HepG2 (cell line): ENCODE measurements at regions not wholly inside any gene's neighbourhood (a gene's known extent, or its start where the extent isn't known, plus 50 kb on each side); places are given as distances from the start of the nearest gene placed in this dataset.

Experiments
- ATAC-seq: fragments of 200-7000 bp; cut with Tn5 transposase; 3 replicates; pipeline ENCODE4 v1.9.1; 2020; ENCODE audit warnings: mild to moderate bottlenecking, moderate library complexity
- BruUV-seq: library from RNA; stranded (reverse); fragments of 400-500 nt; replicated peaks from 2 replicates; lab custom pipeline; 2021; lab: Mats Ljungman, UMichigan
- CTCF ChIA-PET: fragments of 300-600 bp; formaldehyde crosslinking; extraction: SDS; loops from one replicate; lab custom pipeline; 2021; ENCODE audit warnings: low total read pairs, inconsistent platforms, low intra/inter-chr PET ratio; lab: Yijun Ruan, JAX
- POLR2A ChIA-PET: fragments of 350-600 bp; sonication (Branson Sonifier 250); formaldehyde crosslinking; loops from one replicate; lab custom pipeline; 2020; ENCODE audit warnings: antibody characterized with exemption, inconsistent platforms; lab: Yijun Ruan, JAX
- DNase-seq: peaks from one replicate; pipeline ENCODE4 v3.0.0-alpha.2; 2015; ENCODE audit warnings: low spot score
- FAIRE-seq: peaks from 3 replicates; lab custom pipeline; 2011; peaks lifted over from hg19 to GRCh38; lab: Jason Lieb, UNC
- H2AFZ ChIP-seq: one replicate; pipeline ENCODE4 v1.6.1; 2011; ENCODE audit warnings: low read length, inconsistent platforms
- H3K27ac ChIP-seq: fragments of 300-600 bp; 3 replicates; pipeline ENCODE4 v1.8.0; 2011; ENCODE audit warnings: mixed run types, mild to moderate bottlenecking, mixed read lengths, low read length, inconsistent platforms; ENCODE audit not compliant: insufficient read depth; ENCODE audit errors: extremely low read length
- H3K27me3 ChIP-seq, 2 experiments: fragments of 200-600 bp in 1 of 2; 2 replicates in 1 of 2; 3 replicates in 1 of 2; pipeline versions ENCODE4 v1.6.0 to v1.8.0; 2011; ENCODE audit warnings: low read length in 2 of 2, mild to moderate bottlenecking in 2 of 2, moderate library complexity in 2 of 2, inconsistent platforms in 1 of 2; ENCODE audit not compliant: insufficient read depth in 2 of 2, control insufficient read depth in 1 of 2
- H3K36me3 ChIP-seq, 2 experiments: fragments of 200-600 bp in 1 of 2; replicated peaks in 1 of 2; 2 replicates in 1 of 2; 3 replicates in 1 of 2; pipeline versions ENCODE4 v1.5.1 to v1.8.0; 2011; ENCODE audit warnings: low read length in 2 of 2, inconsistent platforms in 1 of 2; ENCODE audit not compliant: insufficient read depth in 2 of 2, control insufficient read depth in 1 of 2
- H3K4me1 ChIP-seq: 2 replicates; pipeline ENCODE4 v1.5.1; 2012; ENCODE audit warnings: low read length, inconsistent platforms; ENCODE audit not compliant: insufficient read depth
- H3K4me2 ChIP-seq: 2 replicates; pipeline ENCODE4 v1.6.0; 2011; ENCODE audit warnings: low read depth, low read length, inconsistent platforms
- H3K4me3 ChIP-seq, 3 experiments: fragments of 200-600 bp in 1 of 3; sonication (generic), shearing (Covaris generic) in 1 of 3; replicated peaks in 1 of 3; 2 replicates each; pipeline ENCODE4 v1.5.1; 2011 to 2016; ENCODE audit warnings: low read length in 3 of 3, inconsistent platforms in 2 of 3, low read depth in 2 of 3, mild to moderate bottlenecking in 2 of 3, control low read depth in 1 of 3, mixed read lengths in 1 of 3; ENCODE audit not compliant: insufficient read depth in 1 of 3
- H3K79me2 ChIP-seq: one replicate; pipeline ENCODE4 v1.6.1; 2011; ENCODE audit warnings: low read length, inconsistent platforms; ENCODE audit not compliant: insufficient read depth
- H3K9ac ChIP-seq: 2 replicates; pipeline ENCODE4 v1.6.0; 2011; ENCODE audit warnings: mild to moderate bottlenecking, low read depth, low read length, inconsistent platforms; ENCODE audit not compliant: insufficient read depth
- H3K9me3 ChIP-seq: 2 replicates; pipeline ENCODE4 v1.5.1; 2012; ENCODE audit warnings: mild to moderate bottlenecking, low read length
- H4K20me1 ChIP-seq: 2 replicates; pipeline ENCODE4 v1.6.0; 2011; ENCODE audit warnings: inconsistent platforms, mild to moderate bottlenecking, low read length, moderate library complexity; ENCODE audit not compliant: insufficient read depth
- CREB1 ChIP-seq, 2 experiments: fragments of 450-650 bp in 1 of 2; IDR thresholded peaks; 2 replicates each; pipeline ENCODE4 v1.6.1; 2016 to 2017; ENCODE audit warnings: control low read depth in 1 of 2, mild to moderate bottlenecking in 1 of 2, missing compliant biosample characterization in 1 of 2, missing genetic modification characterization in 1 of 2
- ELK4 ChIP-seq: sonication (generic); formaldehyde crosslinking; IDR thresholded peaks from 2 replicates; pipeline ENCODE4 v1.9.0; 2021; ENCODE audit warnings: missing genetic modification reagents, borderline replicate concordance
- HOXD1 ChIP-seq: sonication (generic); formaldehyde crosslinking; IDR thresholded peaks from 2 replicates; pipeline ENCODE4 v1.5.0; 2020; ENCODE audit warnings: missing genetic modification reagents
- IKZF1 ChIP-seq: fragments of 450-650 bp; IDR thresholded peaks from 2 replicates; pipeline ENCODE4 v1.7.1; 2016
- POGK ChIP-seq: sonication (generic); formaldehyde crosslinking; conservative IDR thresholded peaks from 2 replicates; pipeline ENCODE4 v1.8.0; 2022; ENCODE audit warnings: mild to moderate bottlenecking, moderate library complexity, missing genetic modification reagents
- RARG ChIP-seq: sonication (generic); formaldehyde crosslinking; IDR thresholded peaks from 2 replicates; pipeline ENCODE4 v1.4.0; 2020; ENCODE audit warnings: low read depth, mild to moderate bottlenecking, missing genetic modification reagents
- RFX5 ChIP-seq: IDR thresholded peaks from 2 replicates; pipeline ENCODE4 v1.6.1; 2011; ENCODE audit warnings: low read depth, low read length, improper control_type of control experiment
- SNAPC5 ChIP-seq: sonication (generic); formaldehyde crosslinking; IDR thresholded peaks from 2 replicates; pipeline ENCODE4 v1.8.1; 2023; ENCODE audit warnings: mild to moderate bottlenecking, missing genetic modification reagents, borderline replicate concordance
- TEAD3 ChIP-seq: optimal IDR thresholded peaks from 2 replicates; pipeline ENCODE3; 2016; ENCODE audit warnings: borderline replicate concordance
- ZBTB7A ChIP-seq: sonication (generic); formaldehyde crosslinking; IDR thresholded peaks from 2 replicates; pipeline ENCODE4 v1.8.0; 2022; ENCODE audit warnings: mild to moderate bottlenecking, missing genetic modification reagents
- ZNF33B ChIP-seq: sonication (generic); formaldehyde crosslinking; IDR thresholded peaks from 2 replicates; pipeline ENCODE4 v1.5.1; 2020; ENCODE audit warnings: mild to moderate bottlenecking, missing genetic modification reagents
- ZNF431 ChIP-seq: sonication (generic); formaldehyde crosslinking; IDR thresholded peaks from 2 replicates; pipeline ENCODE4 v1.9.0; 2022; ENCODE audit warnings: missing genetic modification reagents, low read depth, mild to moderate bottlenecking, borderline replicate concordance
- ZNF501 ChIP-seq: sonication (generic); formaldehyde crosslinking; IDR thresholded peaks from 2 replicates; pipeline ENCODE4 v1.5.1; 2020; ENCODE audit warnings: mild to moderate bottlenecking, moderate library complexity, missing genetic modification reagents
- ZNF577 ChIP-seq: sonication (generic); formaldehyde crosslinking; IDR thresholded peaks from 2 replicates; pipeline ENCODE4 v1.4.0; 2020; ENCODE audit warnings: mild to moderate bottlenecking, low read depth, missing genetic modification reagents, borderline replicate concordance
- ZNF703 ChIP-seq: sonication (generic); formaldehyde crosslinking; IDR thresholded peaks from 2 replicates; pipeline ENCODE4 v1.5.1; 2020; ENCODE audit warnings: missing genetic modification reagents, mild to moderate bottlenecking, moderate library complexity, borderline replicate concordance
- ZNF770 ChIP-seq: sonication (generic); formaldehyde crosslinking; IDR thresholded peaks from 2 replicates; pipeline ENCODE4 v1.5.0; 2020; ENCODE audit warnings: mild to moderate bottlenecking, missing genetic modification reagents
- WGBS: methylation state at CpG from one replicate; pipeline ENCODE4 v1.1.6; 2017; ENCODE audit warnings: low lambda C conversion rate; 5-methylcytosine and 5-hydroxymethylcytosine counted together
- in situ Hi-C: cut with HindIII; loops from 2 replicates; pipeline ENCODE4 v1.10.0; 2017; ENCODE audit warnings: low pct_unique_long_range_greater_than_20kb; ENCODE audit not compliant: extremely low pct_ligation_motif_present
- intact Hi-C: fragments of 100-400 bp; cut with micrococcal nuclease; formaldehyde crosslinking; loops from one replicate; pipeline ENCODE4 v1.10.0; 2022; ENCODE audit not compliant: unreplicated experiment
- TF ChIP-seq, protein P1 (sequence below): sonication (generic); formaldehyde crosslinking; IDR thresholded peaks from 2 replicates; pipeline ENCODE4 v1.8.0; 2022; ENCODE audit warnings: mild to moderate bottlenecking, missing genetic modification reagents, borderline replicate concordance

DNA sequence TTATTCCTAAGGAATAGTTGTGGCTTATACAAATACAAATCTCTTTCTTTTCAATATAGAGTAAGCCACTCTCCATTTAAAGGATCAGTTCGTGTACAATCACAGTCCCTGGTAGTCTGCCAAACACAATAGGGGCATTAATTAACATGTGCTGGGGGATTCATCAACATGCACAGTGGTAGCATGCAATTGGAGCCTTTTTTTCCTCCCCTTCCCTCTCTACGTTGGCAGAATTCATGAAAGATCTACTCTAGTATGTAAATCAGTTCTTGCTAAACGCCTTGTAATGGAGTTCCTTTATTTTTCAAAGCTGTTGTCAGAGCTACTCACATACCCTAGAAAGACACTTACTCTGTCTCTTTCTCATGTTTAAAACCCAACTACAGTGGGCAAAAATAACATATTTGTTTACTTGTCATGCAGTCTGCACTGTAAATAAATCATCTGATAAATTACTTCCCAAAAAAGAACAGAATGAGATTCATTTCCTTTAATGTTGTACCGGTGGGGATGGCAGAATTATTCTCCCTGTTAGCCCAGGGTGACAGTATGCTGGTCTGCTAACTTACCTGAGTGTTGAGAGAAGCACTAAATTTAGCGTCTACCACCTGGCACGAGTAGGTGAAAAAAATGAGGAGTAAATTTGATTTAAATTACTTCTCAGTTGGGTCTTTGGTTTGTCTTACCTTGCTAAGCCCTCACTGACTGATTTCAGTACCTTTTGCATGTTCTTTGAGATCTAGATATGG lies 341.5 kb upstream of the CCNH start (continued):
- TF ChIP-seq CREB1 (IDR thresholded peaks at IDR 0.05) (no peak), CREB1 (CRISPR knock-in tag; IDR thresholded peaks at IDR 0.05) (no peak), ZNF703 (no peak), ZNF431 (CRISPR knock-in tag) (no peak), ZNF577 (no peak), ZNF770 (CRISPR knock-in tag) (no peak), RARG (CRISPR knock-in tag) (no peak), SNAPC5 (no peak)

GRCh38 chr5:87752362-87752761 lies 339.6 kb upstream of the CCNH start:
- no peaks in the 10 kb centered on the region for H3K4me1 ChIP-seq
- no peaks in the 10 kb centered on the region for H4K20me1 ChIP-seq
- H3K27me3 ChIP-seq, result no peaks in the 10 kb centered on the region
- no peaks in the 10 kb centered on the region for H3K79me2 ChIP-seq
- ChIA-PET POLR2A (no interaction called here), CTCF (no interaction called here)
- FAIRE-seq (no peak), ATAC-seq (no peak), DNase-seq (no peak)
- no peaks in the 10 kb centered on the region for H3K9me3 ChIP-seq
- H2AFZ ChIP-seq, result no peak overlapping the region
- H3K9ac ChIP-seq, result no peak overlapping the region
- no TSS peak for BruUV-seq
- no peak overlapping the region for H3K4me2 ChIP-seq
- in situ Hi-C loops, result no loop called here
- WGBS, result 19% methylated on average over 4 of the region's 4 CpGs
- intact Hi-C loops, result no loop called here
- no peak overlapping the region for H3K4me3 ChIP-seq
- H3K27ac ChIP-seq, result no peak overlapping the region
- no peaks in the 10 kb centered on the region for H3K36me3 ChIP-seq
- TF ChIP-seq ZBTB7A (CRISPR knock-in tag) (no peak), ZNF501 (CRISPR knock-in tag) (no peak), HOXD1 (CRISPR knock-in tag) (no peak), TEAD3 (CRISPR knock-in tag) (no peak), ELK4 (CRISPR knock-in tag) (no peak), RFX5 (no peak), ZNF33B (CRISPR knock-in tag) (no peak), POGK (CRISPR knock-in tag) (no peak), IKZF1 (no peak)
- TF ChIP-seq, protein P1, sequence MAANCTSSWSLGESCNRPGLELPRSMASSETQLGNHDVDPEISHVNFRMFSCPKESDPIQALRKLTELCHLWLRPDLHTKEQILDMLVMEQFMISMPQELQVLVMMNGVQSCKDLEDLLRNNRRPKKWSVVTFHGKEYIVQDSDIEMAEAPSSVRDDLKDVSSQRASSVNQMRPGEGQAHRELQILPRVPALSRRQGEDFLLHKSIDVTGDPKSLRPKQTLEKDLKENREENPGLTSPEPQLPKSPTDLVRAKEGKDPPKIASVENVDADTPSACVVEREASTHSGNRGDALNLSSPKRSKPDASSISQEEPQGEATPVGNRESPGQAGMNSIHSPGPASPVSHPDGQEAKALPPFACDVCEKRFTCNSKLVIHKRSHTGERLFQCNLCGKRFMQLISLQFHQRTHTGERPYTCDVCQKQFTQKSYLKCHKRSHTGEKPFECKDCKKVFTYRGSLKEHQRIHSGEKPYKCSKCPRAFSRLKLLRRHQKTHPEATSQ (CRISPR knock-in tag), result no peak
